ENCODE measurements at regions not wholly inside any gene's neighbourhood (a gene's known extent, or its start where the extent isn't known, plus 50 kb on each side); places are given as distances from the start of the nearest gene placed in this dataset.

GRCh38 chr14:36443374-36443773, 76.7 kb downstream of the NKX2-1 start:
- H3K36me3 ChIP-seq, result no peaks in the 10 kb centered on the region
- no peak overlapping the region for H3K4me3 ChIP-seq
- no peaks in the 10 kb centered on the region for H3K27me3 ChIP-seq
- H3K9me3 ChIP-seq, result no peaks in the 10 kb centered on the region
- no peak for TF ChIP-seq POLR2A (IDR thresholded peaks at IDR 0.05)
- TF ChIP-seq, protein P1, sequence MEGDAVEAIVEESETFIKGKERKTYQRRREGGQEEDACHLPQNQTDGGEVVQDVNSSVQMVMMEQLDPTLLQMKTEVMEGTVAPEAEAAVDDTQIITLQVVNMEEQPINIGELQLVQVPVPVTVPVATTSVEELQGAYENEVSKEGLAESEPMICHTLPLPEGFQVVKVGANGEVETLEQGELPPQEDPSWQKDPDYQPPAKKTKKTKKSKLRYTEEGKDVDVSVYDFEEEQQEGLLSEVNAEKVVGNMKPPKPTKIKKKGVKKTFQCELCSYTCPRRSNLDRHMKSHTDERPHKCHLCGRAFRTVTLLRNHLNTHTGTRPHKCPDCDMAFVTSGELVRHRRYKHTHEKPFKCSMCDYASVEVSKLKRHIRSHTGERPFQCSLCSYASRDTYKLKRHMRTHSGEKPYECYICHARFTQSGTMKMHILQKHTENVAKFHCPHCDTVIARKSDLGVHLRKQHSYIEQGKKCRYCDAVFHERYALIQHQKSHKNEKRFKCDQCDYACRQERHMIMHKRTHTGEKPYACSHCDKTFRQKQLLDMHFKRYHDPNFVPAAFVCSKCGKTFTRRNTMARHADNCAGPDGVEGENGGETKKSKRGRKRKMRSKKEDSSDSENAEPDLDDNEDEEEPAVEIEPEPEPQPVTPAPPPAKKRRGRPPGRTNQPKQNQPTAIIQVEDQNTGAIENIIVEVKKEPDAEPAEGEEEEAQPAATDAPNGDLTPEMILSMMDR (IDR thresholded peaks at IDR 0.05), result no peak
- 61% methylated on average over 4 of the region's 4 CpGs for WGBS (ENCODE audit: insufficient coverage, low coverage, low lambda C conversion rate, missing lambda C conversion rate)
- H3K27ac ChIP-seq, result no peak overlapping the region
- no peaks in the 10 kb centered on the region for H3K4me1 ChIP-seq
- DNase-seq (no peak), ATAC-seq (no peak)
- intact Hi-C loops (cut with DNase I), result no loop called here

GRCh38 chr14:36442824-36443241, 77.2 kb downstream of the NKX2-1 start:
- WGBS (ENCODE audit: insufficient coverage, low coverage, low lambda C conversion rate, missing lambda C conversion rate), result 64% methylated on average over 4 of the region's 4 CpGs
- no peaks in the 10 kb centered on the region for H3K27me3 ChIP-seq
- no peaks in the 10 kb centered on the region for H3K9me3 ChIP-seq
- H3K36me3 ChIP-seq, result no peaks in the 10 kb centered on the region
- H3K27ac ChIP-seq, result no peak overlapping the region
- DNase-seq, result no peak
- H3K4me1 ChIP-seq, result no peaks in the 10 kb centered on the region
- intact Hi-C loops (cut with DNase I), result no loop called here
- no peak for TF ChIP-seq POLR2A (IDR thresholded peaks at IDR 0.05)
- TF ChIP-seq, protein P1 (IDR thresholded peaks at IDR 0.05), result no peak
- ATAC-seq, result no peak
- no peak overlapping the region for H3K4me3 ChIP-seq

- Histone ChIP-seq H3K27me3 (no peaks in the 10 kb centered on the region), H3K4me1 (no peaks in the 10 kb centered on the region), H3K36me3 (no peaks in the 10 kb centered on the region), H3K27ac (no peak overlapping the region), H3K4me3 (no peak overlapping the region), H3K9me3 (no peaks in the 10 kb centered on the region)
- intact Hi-C loops (cut with DNase I), result no loop called here
- TF ChIP-seq, protein P1 (IDR thresholded peaks at IDR 0.05), result no peak
- no peak for TF ChIP-seq POLR2A (IDR thresholded peaks at IDR 0.05)
- DNase-seq (no peak), ATAC-seq (no peak)
These were observed 78.7 kb downstream of the NKX2-1 start for GRCh38 chr14:36441283-36441682.

DNA sequence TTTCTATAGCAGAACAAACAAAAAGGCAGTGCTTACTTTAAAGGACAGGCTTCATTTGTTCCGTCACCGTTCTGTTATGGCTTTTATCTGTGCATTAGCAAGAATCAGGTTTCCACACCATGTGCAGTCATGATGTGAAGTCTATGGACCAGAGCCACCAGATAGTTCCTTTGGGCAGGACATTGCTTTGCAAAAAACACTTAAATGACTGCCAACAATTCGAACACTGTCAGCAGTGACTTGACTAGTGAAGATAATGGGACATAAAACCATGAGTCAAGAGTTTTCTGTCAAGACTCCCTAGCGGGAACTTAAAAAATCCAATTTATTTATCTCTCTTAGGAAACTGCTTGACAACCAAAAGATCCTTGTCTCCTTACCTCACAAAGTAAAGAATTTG, 80.3 kb downstream of the NKX2-1 start:
- no peaks in the 10 kb centered on the region for H3K9me3 ChIP-seq
- no peaks in the 10 kb centered on the region for H3K36me3 ChIP-seq
- no peak for DNase-seq
- H3K4me1 ChIP-seq, result no peaks in the 10 kb centered on the region
- WGBS (ENCODE audit: insufficient coverage, low coverage, low lambda C conversion rate, missing lambda C conversion rate), result 50% methylated on average over 4 of the region's 4 CpGs
- TF ChIP-seq POLR2A (IDR thresholded peaks at IDR 0.05), result no peak
- TF ChIP-seq, protein P1 (IDR thresholded peaks at IDR 0.05), result no peak
- no peaks in the 10 kb centered on the region for H3K27me3 ChIP-seq
- intact Hi-C loops (cut with DNase I), result no loop called here
- no peak for ATAC-seq
- no peak overlapping the region for H3K4me3 ChIP-seq
- H3K27ac ChIP-seq, result no peak overlapping the region

DNA sequence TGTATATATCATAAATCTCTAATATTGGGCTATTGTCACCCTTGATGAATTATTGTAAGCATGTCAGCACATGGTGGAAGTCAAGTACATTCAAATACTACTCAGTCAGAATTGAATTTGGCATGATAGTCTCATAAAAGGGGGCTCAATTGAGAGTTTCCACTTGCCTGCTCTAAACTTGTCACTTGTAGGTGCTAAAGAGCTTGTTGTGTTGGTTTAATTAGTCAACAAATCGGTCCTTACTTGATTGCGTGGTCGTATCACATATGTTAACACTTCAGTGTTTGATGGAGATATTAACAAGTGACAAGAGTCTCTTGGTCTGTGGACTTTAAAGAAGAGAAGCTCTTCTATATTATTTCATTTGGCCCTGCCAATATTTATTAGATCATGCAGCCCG, 81.1 kb downstream of the NKX2-1 start:
- Histone ChIP-seq H3K4me1 (no peaks in the 10 kb centered on the region), H3K36me3 (no peaks in the 10 kb centered on the region), H3K9me3 (no peaks in the 10 kb centered on the region), H3K27ac (no peak overlapping the region), H3K27me3 (no peaks in the 10 kb centered on the region), H3K4me3 (no peak overlapping the region)
- ATAC-seq (no peak), DNase-seq (no peak)
- 61% methylated on average over 4 of the region's 4 CpGs for WGBS (ENCODE audit: insufficient coverage, low coverage, low lambda C conversion rate, missing lambda C conversion rate)
- TF ChIP-seq POLR2A (IDR thresholded peaks at IDR 0.05), result no peak
- TF ChIP-seq, protein P1 (IDR thresholded peaks at IDR 0.05), result no peak
- intact Hi-C loops (cut with DNase I), result no loop called here
